GM12878 (cell line): ENCODE measurements at regions not wholly inside any gene's neighbourhood (a gene's known extent, or its start where the extent isn't known, plus 50 kb on each side); places are given as distances from the start of the nearest gene placed in this dataset.

Experiments used
- RAD51 ChIP-seq: fragments of 450-650 bp; IDR thresholded peaks from 2 replicates; pipeline ENCODE4 v1.6.1; 2016; ENCODE audit warnings: moderate library complexity, mild to moderate bottlenecking, inconsistent platforms
- SRF ChIP-seq, 2 experiments: IDR thresholded peaks; 2 replicates each; pipeline ENCODE4 v1.6.1; 2011; ENCODE audit warnings: low read depth in 2 of 2, low read length in 2 of 2, mild to moderate bottlenecking in 1 of 2, moderate library complexity in 1 of 2
- SUPT20H ChIP-seq: IDR thresholded peaks from 2 replicates; pipeline ENCODE4 v1.6.1; 2011; ENCODE audit warnings: low read depth, mild to moderate bottlenecking, low read length, moderate library complexity, borderline replicate concordance; ENCODE audit not compliant: control insufficient read depth
- TAF1 ChIP-seq: IDR thresholded peaks from 2 replicates; pipeline ENCODE4 v1.6.1; 2011; ENCODE audit warnings: mild to moderate bottlenecking, low read depth, low read length, borderline replicate concordance
- USF2 ChIP-seq: IDR thresholded peaks from 2 replicates; pipeline ENCODE4 v1.6.1; 2011; ENCODE audit warnings: low read depth, low read length, improper control_type of control experiment, borderline replicate concordance
- TF ChIP-seq, protein P1 (sequence below): IDR thresholded peaks from 2 replicates; pipeline ENCODE4 v1.6.1; 2012; ENCODE audit warnings: low read depth, low read length, improper control_type of control experiment

- no peak for TF ChIP-seq RAD51
- no peak for TF ChIP-seq USF2
- no peak for TF ChIP-seq SUPT20H
- TF ChIP-seq, protein P1, sequence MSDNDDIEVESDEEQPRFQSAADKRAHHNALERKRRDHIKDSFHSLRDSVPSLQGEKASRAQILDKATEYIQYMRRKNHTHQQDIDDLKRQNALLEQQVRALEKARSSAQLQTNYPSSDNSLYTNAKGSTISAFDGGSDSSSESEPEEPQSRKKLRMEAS = no peak
- TF ChIP-seq SRF (IDR thresholded peaks at IDR 0.05; ENCODE audit: low read depth in 2 of 2, low read length in 2 of 2) = no peak
- TF ChIP-seq TAF1 = no peak
Observed at GRCh38 chr1:8182034-8182761, 135.7 kb upstream of the SLC45A1 start.
